Motor neuron (in vitro differentiated cells): ENCODE measurements at regions not wholly inside any gene's neighbourhood (a gene's known extent, or its start where the extent isn't known, plus 50 kb on each side); places are given as distances from the start of the nearest gene placed in this dataset.
A peak's percentile ranks its signal among the peaks of the same experiment; 100 is the strongest.

Experiments
- ATAC-seq, 8 experiments: fragments of 200-7000 bp; cut with Tn5 transposase; replicated peaks in 6 of 8; 2 replicates each; pipeline ENCODE4 v1.8.0; 2021; ENCODE audit warnings: mild to moderate bottlenecking in 8 of 8, moderate library complexity in 8 of 8
- H3K27ac ChIP-seq, 2 donors: fragments of 250-450 bp; sonication (Bioruptor Pico); 2 replicates each; pipeline ENCODE4 v1.9.0; 2021; ENCODE audit warnings: antibody characterized with exemption in 2 of 2, mild to moderate bottlenecking in 2 of 2, moderate library complexity in 1 of 2
- H3K4me1 ChIP-seq, 2 donors: fragments of 250-450 bp; sonication (Bioruptor Pico); replicated peaks in 1 of 2; 2 replicates each; pipeline ENCODE4 v1.6.1; 2021; ENCODE audit warnings: antibody characterized with exemption in 2 of 2, mild to moderate bottlenecking in 2 of 2, moderate library complexity in 1 of 2
- H3K4me3 ChIP-seq, 5 donors: fragments of 250-450 bp; sonication (Bioruptor Pico); 2 replicates each; pipeline ENCODE4 v1.9.0; 2021; ENCODE audit warnings: antibody characterized with exemption in 5 of 5, mild to moderate bottlenecking in 5 of 5, moderate library complexity in 4 of 5
- WGBS, 10 experiments: fragments of 450-650 bp; shearing (Covaris generic); methylation state at CpG; one replicate each; pipeline ENCODE4 v1.0.0; 2022; 5-methylcytosine and 5-hydroxymethylcytosine counted together
- in situ Hi-C, 9 experiments: fragments of 400-800 bp; cut with MboI; loops; one replicate each; pipeline ENCODE4 v1.15.0; 2021; ENCODE audit warnings: low sequenced_read_pairs in 9 of 9, low pct_unique_long_range_greater_than_20kb in 2 of 9; ENCODE audit not compliant: unreplicated experiment in 9 of 9

DNA sequence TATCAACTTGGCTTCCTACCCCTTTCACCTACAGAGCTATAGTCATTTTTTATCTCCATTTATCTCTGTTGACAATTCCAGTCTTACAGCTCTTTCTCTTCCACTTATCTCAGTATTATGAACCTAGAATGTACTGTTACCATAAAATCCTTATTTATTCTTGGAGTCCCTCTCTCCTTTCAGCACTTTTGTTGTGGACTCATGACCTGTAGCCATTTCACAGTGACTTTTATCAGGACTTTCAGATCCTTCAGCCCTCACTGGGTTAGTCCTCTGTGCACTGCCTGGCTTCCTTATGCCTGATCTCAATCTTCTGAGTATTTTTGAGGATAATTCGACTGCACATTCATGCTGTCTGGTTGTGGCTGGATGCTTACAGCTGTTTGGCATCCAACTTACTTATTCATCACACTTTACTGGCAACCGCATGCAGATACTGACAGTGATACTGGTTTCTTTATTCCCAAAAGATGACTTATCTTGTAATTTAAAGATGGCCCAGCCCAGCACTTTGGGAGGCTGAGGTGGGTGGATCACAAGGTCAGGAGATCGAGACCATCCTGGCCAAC is 293.3 kb downstream of the MAN2A1 start:
- 17 to 100% (median 83%) methylated on average over 1 to 3 of the region's 3 CpGs; no CpG with 5 or more reads in 1 of the 10 experiments for WGBS, 10 experiments
- peak in 2 of 8 experiments; percentile 51 to 53 for ATAC-seq
- no peak overlapping the region for H3K27ac ChIP-seq
- H3K4me3 ChIP-seq, result no peak overlapping the region
- in situ Hi-C loops, result no loop called here
- no peaks in the 10 kb centered on the region for H3K4me1 ChIP-seq

DNA sequence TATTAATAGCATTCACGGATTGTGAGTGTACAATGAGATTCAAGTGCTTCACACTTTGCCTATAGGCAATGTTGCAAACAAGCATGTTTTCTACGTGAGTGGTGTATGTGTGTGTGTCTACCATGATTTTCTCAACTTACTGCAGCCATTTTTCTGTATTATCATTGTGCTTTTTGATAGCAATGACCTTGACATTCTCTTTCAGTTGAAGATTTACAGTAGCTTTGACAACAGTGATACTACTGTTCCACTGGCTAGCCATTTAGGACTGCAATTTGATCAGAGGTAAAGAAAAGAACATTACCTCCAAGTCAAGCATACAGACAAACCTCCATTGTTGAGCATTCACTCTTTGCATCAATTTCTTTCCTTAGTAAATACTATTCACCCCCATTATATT is 297.0 kb downstream of the MAN2A1 start:
- in situ Hi-C loops, result no loop called here
- H3K27ac ChIP-seq, result no peak overlapping the region
- 27 to 100% (median 88%) methylated on average over 1 to 2 of the region's 2 CpGs; no CpG with 5 or more reads in 3 of the 10 experiments for WGBS, 10 experiments
- H3K4me3 ChIP-seq, result no peak overlapping the region
- no peak for ATAC-seq
- no peaks in the 10 kb centered on the region for H3K4me1 ChIP-seq

DNA sequence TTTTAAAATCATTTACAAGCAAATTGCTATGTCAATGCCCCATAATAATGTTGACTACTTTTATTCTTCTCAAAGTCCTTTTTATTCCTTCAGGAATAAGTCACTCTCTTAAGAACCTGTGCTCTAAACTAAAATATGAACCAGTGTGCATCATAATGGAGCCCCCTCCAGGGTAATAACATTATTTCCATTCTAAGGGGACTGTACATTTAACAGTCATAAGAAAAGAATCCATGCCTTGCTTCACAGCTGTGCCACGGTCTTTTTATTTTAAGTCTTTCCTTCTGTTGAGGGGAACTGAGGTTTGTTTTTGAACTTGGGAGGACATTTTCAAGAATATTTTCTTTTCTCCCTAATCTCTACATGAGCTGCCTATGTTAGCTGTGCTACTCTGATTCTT is 297.6 kb downstream of the MAN2A1 start:
- 0% methylated on average over 1 of the region's 1 CpG; no CpG with 5 or more reads in 2 of the 10 experiments for WGBS, 10 experiments
- Histone ChIP-seq H3K27ac (no peak overlapping the region), H3K4me1 (peaks cover 0 to under 1% of the 10 kb centered on the region in 2 donors), H3K4me3 (no peak overlapping the region)
- in situ Hi-C loops, result no loop called here
- no peak for ATAC-seq

DNA sequence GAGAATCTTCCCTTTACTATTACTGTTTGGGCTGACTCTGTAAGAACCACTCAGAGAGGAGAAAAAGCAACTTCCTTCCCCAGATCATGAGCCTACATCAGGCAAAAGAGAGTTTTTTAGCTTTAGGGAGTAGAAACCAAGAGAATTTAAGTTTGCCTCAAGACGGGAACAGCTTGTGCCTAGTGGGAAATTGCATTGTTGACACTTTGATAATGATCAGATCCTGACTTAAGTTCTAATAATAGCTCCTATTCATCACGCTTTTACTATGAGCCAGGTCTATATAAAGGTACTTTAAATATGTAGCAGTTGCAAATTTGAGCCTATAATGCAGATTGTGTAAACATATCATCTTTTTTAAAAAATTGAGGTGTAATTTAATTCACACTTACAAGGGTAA is 298.2 kb downstream of the MAN2A1 start:
- 25 to 100% (median 83%) methylated on average over 1 to 2 of the region's 2 CpGs; no CpG with 5 or more reads in 1 of the 10 experiments for WGBS, 10 experiments
- no peak for ATAC-seq
- H3K27ac ChIP-seq, result no peak overlapping the region

DNA sequence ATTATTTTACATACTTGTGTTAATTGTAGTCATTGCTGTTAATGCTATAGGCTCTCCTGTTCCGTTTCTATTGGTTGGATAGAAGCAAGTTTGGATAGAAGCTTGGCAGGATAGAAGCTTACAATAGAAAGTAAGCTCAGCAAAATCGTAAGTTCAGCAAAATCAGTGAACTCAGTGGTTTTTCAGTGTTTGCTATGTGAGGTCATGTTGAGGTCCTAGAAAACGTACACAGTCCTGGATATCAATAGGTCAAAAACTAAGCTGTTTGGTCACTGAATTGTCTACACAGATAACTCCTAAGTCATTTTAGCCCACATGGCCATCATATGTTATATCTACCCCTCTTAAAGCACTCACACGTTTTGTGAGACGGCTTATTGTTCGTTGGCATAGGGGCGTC is 299.4 kb downstream of the MAN2A1 start:
- in situ Hi-C loops, result no loop called here
- Histone ChIP-seq H3K4me1 (peaks cover 0 to 2% of the 10 kb centered on the region in 2 donors), H3K27ac (no peak overlapping the region), H3K4me3 (no peak overlapping the region)
- WGBS, 10 experiments, result 64 to 94% (median 86%) methylated on average over 1 to 7 of the region's 7 CpGs
- no peak for ATAC-seq

More for the DNA sequence above, 298.2 kb downstream of the MAN2A1 start:
- Histone ChIP-seq H3K4me1 (peaks cover 0 to 2% of the 10 kb centered on the region in 2 donors), H3K4me3 (no peak overlapping the region)
- in situ Hi-C loops, result no loop called here

DNA sequence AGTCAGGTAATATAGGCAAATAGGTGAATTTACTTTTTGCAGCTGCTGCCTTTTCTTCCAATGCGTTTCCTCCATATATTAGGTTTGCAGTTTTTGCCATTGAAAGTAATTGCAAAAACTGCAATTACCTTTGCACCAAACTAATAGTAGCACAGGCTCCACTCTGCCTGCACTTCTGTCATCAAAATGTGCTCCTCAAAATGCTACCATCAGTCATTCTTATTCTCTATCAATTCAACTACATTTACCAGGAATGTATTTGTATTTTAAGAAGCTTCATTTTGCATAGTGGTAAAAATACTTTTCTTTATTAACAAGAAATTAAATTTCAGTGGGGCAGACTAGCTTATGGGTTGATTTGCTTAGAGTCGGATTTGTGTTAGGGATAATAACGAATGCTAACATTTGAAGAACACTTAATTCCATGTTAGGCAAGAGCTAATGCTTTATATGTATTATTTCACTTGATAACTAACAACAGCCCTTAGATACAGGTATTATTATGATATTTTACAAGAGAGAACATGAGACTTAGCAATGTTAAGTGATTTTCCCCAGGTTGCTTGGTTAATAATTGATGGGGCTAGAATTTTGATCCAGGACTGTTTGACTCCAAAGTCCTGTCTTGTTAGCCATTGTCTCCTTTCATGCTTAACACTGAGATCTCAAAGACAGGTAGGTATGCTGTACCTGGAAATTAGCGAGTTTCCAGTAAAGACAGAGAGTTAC is 300.4 kb downstream of the MAN2A1 start:
- no peak for ATAC-seq
- no peak overlapping the region for H3K4me3 ChIP-seq
- no peak overlapping the region for H3K27ac ChIP-seq
- in situ Hi-C loops, result no loop called here
- whole genome bisulfite sequencing, 10 experiments, result 0 to 100% (median 72%) methylated on average over 1 to 4 of the region's 4 CpGs
- peaks cover 0 to 2% of the 10 kb centered on the region in 2 donors for H3K4me1 ChIP-seq

DNA sequence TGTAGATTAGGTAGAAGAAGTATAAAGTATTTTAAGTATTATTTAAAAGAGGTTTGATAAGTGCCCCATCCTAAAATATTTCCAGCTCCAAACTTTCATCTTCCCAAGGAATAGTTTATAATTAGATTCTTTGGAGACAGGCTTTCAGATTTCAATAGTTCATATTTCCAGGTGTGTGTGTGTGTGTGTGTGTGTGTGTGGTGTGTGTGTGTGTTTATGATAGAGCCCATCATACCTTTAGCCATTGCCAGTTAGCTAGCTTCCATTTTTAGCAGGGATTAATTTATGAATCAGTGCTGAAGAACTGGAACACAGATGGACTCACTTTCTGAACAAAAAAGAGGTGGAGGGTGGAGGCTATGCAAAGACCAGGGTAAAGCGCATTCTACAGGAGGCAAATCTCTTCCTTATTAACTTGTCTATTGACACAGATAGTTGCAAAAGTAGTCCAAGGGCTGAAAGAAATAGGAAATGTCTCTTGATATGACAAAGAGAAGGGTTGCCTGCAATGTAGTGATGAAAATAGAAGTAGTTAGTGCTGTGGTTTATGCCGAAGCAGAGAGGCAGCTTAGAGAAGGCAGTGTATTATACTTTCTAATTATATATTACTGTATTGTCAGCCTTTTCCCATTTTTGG is 301.1 kb downstream of the MAN2A1 start:
- peaks cover 0 to 2% of the 10 kb centered on the region in 2 donors for H3K4me1 ChIP-seq
- H3K27ac ChIP-seq, result no peak overlapping the region
- no peak for ATAC-seq
- 54 to 100% (median 94%) methylated on average over 1 to 2 of the region's 2 CpGs; no CpG with 5 or more reads in 2 of the 10 experiments for WGBS, 10 experiments
- no peak overlapping the region for H3K4me3 ChIP-seq
- in situ Hi-C loops, result no loop called here

DNA sequence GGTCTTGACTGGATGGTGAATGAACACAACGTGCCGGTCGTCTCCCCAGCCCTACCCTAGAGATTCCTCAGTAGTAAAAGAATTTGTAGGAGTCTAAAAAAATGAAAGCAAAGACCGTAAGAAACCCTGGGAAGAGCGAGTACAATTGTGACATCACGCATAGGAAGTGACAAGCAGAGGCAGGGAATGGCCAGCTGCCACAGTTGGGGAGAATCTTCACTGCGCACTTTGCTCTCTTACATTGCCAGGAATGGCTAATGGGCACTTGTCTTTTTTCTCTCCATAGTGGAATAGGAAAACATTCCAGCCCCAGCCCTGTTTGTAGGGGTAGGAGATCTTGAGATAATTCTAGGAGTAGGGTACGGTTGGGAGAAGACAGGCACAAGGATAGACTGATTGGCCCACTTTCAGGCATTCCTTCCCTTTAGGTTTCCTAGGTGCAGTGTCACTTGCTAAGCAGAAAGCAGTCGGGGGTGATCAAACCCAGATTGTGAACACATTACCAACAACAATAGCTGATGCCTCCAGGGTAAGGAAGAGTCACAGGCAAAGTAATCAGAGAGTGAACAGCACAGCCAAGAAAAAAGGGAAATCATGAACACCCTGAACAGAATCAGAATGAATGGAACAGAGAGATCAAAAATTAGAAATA is 302.7 kb downstream of the MAN2A1 start:
- Histone ChIP-seq H3K4me3 (no peak overlapping the region), H3K4me1 (peaks cover 0 to 2% of the 10 kb centered on the region in 2 donors), H3K27ac (no peak overlapping the region)
- peak in 1 of 8 experiments; percentile 89 for ATAC-seq
- in situ Hi-C loops, result no loop called here
- 0 to 87% (median 79%) methylated on average over 1 to 9 of the region's 9 CpGs for WGBS, 10 experiments

DNA sequence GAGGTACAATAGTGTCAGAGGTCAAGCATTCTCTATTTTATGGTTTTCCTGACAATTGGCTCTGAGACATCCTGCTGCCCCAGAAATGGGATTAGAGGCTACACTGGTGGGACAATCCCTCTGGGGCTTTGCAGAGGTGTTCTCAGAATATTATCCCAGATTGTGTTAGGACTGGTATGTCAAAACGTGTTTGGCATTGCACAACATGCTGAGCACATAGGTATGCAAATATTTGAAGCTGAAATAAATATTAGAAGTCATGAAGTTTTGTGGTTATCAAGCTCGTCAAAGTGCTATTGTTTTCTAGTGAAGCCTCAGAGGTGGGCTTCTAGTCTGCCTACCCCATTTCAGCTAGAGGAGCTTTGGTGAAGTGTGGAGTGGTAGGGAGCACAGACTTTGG is 304.4 kb downstream of the MAN2A1 start:
- WGBS, 10 experiments, result 0 to 100% (median 67%) methylated on average over 1 to 2 of the region's 2 CpGs; no CpG with 5 or more reads in 4 of the 10 experiments
- Histone ChIP-seq H3K4me3 (no peak overlapping the region), H3K4me1 (peaks cover 0 to 2% of the 10 kb centered on the region in 2 donors), H3K27ac (no peak overlapping the region)
- no peak for ATAC-seq
- in situ Hi-C loops, result no loop called here

DNA sequence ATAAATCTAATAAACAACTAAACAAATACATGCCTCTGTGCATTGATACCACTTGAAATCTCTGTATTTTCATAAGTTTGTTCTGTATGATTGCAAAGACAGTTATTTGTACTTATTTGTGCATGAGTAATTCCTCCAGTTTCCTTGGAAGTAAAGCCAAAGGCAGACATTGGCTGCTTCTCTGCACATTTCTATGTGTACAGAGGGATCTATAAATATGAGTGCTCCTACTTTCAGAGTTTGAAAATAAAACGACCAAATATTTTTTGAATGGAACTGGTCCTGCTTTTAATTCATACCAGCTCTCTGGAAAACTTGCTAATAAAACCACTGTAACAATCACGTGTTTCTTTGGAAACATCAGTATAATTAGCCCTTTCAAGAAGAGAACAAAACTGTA is 306.5 kb downstream of the MAN2A1 start:
- WGBS, 10 experiments, result 6 to 74% (median 48%) methylated on average over 1 to 2 of the region's 2 CpGs
- peaks cover 0 to 2% of the 10 kb centered on the region in 2 donors for H3K4me1 ChIP-seq
- no peak overlapping the region for H3K4me3 ChIP-seq
- no peak for ATAC-seq
- no peak overlapping the region for H3K27ac ChIP-seq
- in situ Hi-C loops, result no loop called here

DNA sequence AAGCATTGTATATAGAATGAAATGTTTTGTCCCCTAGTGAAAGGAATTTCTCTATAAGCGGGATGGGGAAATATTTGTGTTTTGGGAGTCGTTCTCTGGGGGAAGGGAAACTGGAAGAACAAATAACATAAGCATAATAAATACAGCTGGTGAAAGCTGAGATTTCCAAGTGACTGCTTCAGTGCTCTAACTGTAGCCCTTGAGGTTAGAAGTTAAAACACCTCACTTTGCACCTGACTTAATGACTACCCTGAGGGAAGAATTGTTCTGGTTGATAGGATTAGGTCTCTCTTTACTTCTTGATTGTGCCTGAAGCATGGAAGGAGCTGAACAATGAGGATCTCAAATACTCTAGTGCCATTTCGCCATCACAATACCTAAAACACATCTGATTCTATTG is 307.4 kb downstream of the MAN2A1 start:
- H3K4me1 ChIP-seq, result peaks cover 0 to 2% of the 10 kb centered on the region in 2 donors
- ATAC-seq, result peak in 1 of 8 experiments; percentile 17
- in situ Hi-C loops, result no loop called here
- no peak overlapping the region for H3K27ac ChIP-seq
- 0 to 100% (median 45%) methylated on average over 1 to 3 of the region's 3 CpGs; no CpG with 5 or more reads in 1 of the 10 experiments for WGBS, 10 experiments
- H3K4me3 ChIP-seq, result no peak overlapping the region

DNA sequence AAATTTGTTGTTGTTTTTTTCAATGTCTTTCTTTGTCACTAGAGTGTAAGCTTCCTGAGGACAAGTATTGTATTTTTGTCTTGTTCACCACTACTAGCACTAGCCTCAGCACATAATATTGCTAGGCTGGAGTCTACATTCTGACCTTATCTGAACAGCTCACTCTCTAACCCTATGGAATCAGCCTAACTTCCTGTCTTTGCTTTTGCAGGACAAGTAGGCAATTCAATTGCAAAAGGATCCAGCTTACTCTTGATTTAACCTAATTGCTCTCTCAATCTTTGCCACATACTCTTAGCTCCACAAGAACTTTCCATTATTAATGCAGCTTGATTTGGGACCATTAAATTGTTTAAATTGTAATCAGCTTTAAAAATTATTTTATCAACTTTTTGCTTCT is 308.5 kb downstream of the MAN2A1 start:
- H3K4me1 ChIP-seq, result no peaks in the 10 kb centered on the region
- no peak overlapping the region for H3K27ac ChIP-seq
- no peak for ATAC-seq
- H3K4me3 ChIP-seq, result no peak overlapping the region
- in situ Hi-C loops, result no loop called here

DNA sequence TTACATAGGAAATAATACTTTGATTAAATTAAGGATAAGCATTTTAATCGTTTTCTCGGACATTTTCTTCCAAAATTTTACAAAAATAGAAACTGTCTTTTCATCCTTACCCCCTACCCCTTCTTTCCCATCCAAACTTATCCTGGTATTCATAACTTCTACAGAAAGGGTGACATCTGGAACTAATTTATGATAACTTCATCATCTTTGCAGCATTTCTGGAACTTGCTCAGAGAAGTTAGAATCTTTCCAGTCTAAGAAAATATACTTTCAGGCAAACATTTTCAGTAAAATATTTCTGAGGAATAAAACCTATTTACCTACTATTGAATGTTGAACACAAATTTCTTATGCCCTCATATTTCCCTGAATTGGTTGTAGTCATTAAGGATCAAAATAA is 309.0 kb downstream of the MAN2A1 start:
- ATAC-seq, result no peak

More for the DNA sequence above, 309.0 kb downstream of the MAN2A1 start:
- H3K4me1 ChIP-seq, result no peaks in the 10 kb centered on the region
- WGBS, 10 experiments, result 0 to 60% (median 25%) methylated on average over 1 to 2 of the region's 2 CpGs; no CpG with 5 or more reads in 1 of the 10 experiments
- no peak overlapping the region for H3K4me3 ChIP-seq
- no peak overlapping the region for H3K27ac ChIP-seq
- in situ Hi-C loops, result no loop called here
